ENCODE measurements at regions not wholly inside any gene's neighbourhood (a gene's known extent, or its start where the extent isn't known, plus 50 kb on each side); places are given as distances from the start of the nearest gene placed in this dataset.

DNA sequence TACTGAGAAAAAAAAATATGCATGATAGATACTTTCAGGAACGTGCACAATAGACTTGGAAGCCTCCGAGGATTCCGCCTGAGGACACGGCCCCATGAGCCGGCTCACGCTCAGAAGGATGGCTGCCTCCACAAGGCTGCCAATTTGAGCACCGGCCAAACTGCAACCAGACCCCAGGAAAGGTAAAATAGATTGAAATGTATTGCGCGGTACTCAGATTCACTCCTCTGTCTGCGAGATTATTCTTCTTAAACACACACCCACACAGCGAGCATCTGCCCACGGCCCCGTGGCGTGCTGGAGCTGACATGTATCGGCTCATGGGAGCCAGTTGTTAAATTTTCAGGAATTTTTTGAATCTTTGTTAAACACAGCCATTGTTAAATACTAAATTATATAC is 653.2 kb upstream of the MKI67 start:
- DNase-seq = no peak

DNA sequence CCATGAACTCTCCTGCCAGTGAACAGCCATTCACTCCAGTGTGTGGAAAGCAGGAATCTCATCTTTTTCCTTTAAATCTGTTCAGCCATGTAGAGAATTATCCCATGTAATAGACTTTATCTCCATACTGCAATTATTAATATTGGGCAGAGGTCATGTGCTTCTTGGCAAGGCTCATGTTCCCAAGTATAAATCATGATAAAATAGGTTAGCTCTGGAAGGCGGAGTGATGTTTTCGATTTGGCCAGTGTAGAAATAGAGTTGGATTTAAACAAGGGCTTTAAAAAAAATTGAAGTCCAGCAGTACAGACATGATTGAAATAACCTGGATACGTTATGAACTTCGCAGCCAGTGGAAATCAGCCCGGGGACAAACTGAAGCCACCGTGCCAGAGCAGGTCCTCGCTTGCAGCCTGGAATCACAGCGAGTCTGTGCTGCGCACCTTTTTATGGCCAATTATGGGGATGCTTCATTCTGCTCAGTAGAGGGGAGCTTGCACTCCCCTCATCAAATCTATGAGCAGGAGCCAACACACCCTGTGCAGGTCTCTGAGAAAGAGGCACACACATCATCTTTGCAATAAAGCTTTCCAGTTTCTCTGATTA is 654.0 kb upstream of the MKI67 start:
- no peak for DNase-seq

DNA sequence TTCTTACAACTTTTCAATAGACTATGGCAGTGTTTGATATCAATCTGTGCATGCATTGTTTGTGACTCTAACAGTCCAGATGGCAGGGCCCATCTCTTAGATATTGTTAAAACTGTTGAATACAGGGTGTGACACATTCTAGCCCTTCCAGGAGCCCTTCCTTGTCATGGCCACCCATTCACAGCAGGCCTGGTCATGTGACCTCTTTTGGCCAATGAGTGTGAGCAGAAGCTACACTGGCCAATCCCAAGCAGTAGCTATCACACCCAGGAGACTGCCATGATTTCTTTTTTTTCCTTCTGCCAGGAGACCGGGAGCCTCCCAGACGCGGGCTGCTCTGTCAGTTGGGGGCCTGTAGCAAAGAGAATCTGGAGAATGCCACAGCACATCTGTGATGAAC is 655.4 kb upstream of the MKI67 start:
- no peak for DNase-seq

DNA sequence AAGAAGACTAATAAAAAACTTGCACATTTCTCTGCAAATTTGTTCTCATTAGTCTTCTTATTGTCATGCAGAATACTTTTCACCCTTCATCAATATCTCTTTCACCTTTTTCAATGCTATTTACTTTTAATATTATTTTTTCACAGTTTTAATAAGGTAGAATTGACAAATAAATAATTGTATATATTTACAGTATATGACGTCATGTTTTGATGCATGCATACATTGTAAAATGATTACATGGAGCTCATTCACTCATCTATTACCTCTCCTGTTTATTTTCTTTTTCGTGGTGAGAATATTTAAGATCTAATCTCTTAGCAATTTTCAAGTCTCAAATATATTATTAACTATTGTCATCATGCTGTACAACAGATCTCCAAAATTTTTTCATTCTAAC is 658.2 kb upstream of the MKI67 start:
- DNase-seq = no peak

DNA sequence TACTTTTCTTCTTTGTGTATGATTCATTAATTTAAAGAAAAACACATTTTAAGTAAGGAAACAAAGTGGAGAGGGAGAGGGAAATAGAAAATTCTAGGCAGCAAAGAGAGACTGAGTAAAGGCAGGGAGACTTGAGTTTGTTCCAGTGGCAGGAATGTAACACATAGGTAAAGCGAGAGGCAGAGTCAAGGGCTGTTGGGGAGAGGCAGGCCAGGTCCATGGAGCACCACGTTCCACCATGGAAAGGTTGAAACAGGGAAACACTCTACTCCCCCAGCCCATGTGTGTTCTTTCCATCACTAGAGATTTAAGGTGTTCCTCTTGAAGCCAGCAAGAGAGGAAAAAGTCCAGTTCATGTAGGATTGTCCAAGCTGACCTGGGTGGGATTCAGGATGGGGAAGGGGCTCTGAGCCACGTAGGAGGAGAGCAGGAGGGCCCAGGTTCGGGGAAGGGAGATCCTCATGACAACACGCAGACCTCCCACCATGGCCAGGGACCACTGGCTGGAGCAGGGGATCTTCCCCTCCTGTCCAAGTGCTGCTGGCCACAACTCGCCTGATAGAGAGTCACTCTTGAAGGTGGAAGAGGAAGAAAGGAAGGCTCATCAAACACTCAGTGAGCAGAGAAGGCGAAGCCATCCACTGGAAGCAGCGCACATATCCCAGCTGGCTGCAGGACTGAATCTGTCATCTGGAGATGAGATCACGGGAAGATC is 666.4 kb upstream of the MKI67 start:
- no peak for DNase-seq

DNA sequence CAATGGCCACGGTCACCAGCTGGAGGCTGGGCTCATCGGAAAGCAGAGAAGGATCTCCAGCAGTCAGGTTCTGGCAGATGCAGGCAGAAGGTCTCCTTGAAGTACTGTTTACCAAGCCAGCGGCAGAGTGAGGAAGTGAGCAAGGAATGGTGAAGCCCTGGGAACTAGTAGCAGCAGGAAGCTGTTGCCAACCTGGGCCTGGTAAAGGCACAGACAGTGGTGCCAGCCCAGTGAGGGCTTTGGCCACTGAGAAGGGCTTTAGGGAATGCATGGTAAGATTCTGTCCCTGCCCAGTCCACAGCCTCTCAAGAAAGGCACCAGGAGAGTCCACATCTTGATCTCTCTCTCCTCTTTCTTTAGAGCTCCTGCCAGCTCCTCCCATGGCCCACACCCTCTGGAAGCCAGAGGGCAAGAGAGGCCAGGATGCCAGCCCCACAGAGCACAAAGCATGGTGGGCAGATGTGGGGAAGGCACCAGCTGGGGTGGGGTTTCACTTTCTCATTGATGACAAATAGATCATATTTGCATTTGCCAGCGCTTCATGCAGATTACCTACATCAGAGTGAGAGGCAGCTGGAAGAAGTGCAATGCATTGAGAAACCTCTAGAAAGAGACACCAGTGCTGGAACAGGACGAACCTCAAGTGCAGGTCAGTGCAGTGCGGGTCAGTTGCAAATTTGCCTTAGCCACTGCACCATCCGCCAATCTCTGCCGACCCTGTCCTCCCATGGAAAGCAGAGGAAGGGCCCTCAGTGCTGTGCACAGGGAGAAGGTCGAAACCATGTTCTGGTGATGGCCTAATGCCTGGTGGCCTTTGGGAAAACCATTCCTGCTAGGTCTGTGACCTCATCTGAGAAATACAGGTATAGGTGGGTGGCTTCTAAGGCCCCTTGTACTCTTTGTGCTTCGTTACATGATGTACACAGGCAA is 667.8 kb upstream of the MKI67 start:
- no peak for DNase-seq

DNA sequence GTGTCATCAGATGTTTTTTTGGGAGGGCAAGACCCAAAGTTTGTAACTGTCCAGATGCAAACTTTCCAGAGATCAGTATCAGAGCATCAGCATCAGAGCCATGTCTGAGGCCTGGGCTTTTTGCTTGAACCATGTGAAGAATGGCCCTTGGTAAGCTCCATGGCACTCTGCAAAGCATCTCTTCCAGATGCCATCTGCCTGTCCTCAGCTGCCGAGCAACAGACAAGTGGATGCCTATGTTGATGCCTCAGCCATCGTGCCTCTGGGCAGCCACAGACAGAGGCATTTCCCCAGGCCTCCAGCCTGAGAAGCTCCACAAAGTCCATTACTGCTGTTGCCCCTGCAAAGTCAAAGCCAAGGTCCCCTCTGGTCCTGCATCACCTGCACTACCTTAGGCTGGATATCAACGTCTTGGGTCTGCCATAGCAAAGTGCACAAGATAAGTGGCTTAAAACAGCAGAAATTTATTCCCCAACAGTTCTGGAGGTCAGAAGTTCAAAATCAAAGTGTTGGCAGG is 670.2 kb upstream of the MKI67 start:
- no peak for DNase-seq

DNA sequence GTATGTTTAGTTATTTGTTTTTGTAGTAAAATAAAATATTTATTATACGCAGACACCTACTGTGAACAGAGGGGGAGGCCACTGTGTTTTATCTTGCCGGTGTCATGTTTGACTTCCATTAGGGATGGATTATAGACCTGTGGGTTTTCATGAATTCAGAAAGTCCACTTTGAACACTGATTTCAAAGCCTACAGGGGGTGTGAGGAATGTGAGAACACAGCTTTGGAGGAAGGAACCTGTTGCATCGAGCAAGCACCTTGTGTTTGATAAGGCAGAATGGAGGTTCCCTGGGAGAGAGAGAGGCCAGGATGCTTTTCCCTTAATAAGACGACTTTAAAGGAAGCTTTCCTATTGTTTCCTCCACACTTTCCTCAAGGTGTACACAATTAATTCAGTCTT is 665.0 kb upstream of the MGMT start:
- no peak for DNase-seq

DNA sequence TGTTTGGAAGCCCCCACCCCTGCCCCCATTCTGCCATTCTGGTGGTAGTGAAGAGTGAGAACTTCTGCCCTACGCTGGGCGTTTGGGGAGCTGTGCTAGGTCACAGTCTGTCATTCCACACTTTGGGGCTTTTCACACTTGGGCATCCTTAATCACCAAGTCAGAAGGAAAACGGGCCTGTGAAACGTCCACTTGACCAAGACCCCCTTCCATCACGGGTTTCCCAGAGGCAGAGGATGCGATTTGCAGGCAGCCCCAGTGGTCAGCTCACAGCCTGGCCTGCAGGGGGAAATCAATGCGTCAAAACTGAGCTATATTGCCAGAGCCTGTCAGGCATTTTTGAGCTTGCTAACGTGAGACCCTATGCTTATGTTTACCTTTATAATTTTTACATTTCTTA is 663.3 kb upstream of the MGMT start:
- DNase-seq = no peak

DNA sequence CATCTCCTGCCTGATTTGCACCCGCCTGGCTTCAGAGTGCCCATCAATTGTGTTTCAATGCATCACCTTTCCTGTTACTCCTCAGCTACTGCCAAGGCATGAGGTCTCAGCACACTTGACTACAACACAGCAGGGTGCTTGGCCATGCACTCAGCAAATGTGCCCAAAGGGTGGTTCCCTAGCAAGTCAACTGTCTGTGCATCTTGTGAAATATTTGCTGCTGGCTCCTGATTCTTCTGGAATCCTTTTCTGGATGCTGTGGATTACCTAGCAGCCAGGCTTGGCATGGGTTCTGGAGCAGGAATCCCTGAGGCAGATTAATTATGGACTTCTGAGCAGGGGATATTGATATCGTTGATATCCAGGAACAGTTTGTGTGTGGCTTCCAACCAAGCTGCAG is 662.6 kb upstream of the MGMT start:
- no peak for DNase-seq

DNA sequence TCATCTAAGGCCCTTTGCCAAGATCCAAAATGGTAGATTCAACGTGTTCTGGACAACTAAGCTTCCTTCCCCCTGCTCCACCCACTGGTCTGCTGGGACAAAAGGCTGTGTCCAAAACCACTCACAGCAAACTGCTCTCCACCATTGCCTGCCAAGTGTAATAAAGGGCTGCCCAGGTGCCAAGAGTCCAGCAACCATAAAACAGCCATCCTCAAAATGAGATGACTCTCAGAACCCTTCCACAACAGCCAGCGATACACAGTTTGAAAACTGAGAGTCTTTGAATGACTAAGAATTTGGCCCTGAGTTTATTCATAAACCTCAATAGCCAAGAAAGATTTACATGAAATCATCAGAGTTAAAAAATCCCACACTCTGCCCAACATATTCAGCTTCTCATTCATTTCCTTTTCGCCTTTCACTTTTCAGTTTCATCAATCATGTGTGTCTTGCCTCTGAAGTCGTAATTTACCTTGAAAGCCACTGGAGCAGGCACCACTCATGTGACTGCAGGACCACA is 658.1 kb upstream of the MGMT start:
- no peak for DNase-seq

DNA sequence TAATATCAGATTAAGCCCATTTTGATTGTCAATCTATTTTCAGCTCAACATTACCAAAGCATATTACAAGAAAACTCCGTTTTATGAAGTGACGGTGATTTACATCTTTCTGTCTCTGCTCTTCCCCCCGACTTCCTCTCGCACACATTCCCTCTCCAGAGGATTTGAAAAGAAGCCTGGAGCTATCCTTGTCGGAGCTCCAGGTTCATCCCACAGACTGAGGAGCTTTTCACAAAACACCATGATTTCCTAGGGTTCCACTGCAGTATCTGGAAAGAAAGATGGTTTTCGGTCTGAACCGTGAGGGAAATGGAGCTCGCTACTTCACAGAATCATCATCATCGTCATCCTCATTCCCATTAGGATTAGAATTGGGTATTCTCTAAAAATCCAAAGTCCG is 655.5 kb upstream of the MGMT start:
- DNase-seq = no peak

DNA sequence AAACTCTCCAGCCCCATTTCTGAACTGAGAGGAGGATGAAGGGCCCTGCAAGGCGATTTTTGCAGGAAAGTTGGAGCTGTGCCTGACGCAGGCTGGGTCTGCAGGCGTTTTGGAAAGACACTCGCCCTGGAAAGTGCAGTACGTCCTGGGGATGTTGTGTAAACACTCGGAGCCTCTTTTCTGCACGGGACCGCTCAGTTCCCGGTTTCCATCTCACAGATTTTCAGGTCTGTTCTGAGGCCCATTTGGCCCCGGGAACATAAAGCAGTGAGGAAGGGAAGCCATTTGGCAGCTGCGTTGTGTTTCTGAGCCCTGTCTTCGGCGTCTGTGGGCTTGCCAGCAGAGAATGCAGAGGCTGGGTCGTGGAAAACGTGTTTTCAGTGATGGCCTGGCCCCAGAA is 655.0 kb upstream of the MGMT start:
- no peak for DNase-seq

DNA sequence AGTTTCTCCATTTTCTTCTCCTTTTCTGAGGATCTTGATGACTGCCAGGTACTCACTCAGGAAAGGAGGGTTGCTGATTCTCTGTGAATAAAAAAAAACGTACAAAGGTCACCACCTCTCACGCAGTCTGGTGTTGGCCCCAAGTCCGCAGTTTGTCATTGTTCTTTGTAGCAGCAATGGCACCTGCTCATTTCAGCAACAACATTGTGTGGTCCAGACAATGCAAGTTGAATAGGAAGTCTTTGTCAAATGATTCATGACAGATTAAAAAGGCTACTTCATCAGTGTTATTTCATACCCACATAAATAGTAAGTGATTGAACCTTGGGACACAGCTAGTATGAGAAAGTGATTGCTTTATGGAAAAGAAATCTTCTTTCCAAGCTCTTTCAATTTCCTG is 653.5 kb upstream of the MGMT start:
- no peak for DNase-seq

DNA sequence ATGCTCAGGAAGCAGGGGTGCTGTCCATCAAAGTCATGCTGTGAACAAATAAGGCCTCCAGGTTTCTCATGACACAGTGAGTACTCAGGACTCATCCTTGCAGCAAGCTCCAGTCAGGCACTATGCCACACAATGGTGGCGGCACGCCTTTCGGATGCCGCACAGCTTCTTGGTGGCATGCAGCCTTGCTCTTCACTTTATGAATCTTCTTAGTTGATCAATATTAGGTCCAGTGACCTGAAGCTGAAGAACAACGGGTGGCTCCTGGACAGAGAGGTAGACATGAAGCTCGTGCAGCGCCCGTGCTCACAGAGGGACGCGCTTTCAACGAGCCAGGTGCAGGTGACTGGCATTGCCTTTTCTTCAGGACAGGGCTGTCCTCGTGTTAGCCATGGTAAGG is 653.0 kb upstream of the MGMT start:
- no peak for DNase-seq

DNA sequence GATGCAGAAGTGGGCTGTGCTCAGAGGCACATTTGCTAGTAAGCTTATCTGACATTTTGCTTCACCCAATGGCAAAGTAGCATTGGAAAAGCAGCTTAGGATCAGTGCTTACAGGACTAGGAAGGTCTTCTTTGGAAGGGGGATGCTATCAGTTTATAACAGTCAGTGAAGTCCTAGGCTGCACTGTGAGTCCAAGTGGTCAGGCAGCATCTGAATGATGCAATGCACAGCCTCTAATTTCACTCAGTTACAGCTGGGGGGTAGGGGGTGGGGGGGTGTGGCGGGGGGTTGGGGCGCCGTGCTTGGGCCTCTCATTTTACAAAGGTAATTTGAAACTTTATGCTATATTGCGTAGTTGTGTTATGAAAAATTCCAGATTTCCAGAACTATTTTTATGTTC is 652.3 kb upstream of the MGMT start:
- DNase-seq = no peak

DNA sequence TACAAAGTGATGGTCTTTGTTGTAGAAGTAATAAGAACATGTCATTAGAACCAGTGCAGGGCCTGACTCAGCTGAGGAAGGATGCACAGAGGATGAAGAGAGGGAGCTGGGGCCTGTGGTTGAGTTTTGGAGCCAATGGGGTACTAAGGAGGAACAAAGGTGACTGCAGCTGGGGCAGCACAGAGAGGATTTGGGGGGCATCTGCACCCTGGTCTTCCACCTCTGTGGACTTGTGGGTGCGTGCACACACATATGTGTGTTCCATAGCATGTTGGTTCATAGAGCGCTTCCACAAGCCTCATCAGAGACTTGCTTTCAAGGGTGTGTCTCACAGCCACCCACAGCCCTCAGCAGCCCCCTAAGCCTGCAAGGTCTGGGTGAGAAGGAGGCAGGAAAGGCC is 650.3 kb upstream of the MGMT start:
- no peak for DNase-seq

DNA sequence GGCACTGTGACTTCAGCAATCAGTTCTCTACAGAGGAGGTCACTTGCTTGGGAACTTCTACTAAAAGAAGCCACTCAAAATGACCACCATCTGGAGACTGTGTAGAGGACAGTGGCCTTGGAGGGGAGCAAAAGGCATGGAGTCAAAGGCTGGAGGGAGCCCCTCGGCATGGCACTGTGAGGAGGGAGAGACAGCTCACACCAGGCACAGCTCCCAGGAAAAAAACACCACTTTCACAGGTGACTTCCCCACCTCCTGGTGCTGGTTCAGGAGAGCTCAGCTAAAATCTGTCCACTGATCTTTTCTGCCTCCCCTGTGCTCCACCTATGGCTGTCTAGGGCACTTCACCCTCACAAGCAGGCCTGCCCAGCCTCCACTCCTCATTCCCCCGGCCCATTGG is 649.4 kb upstream of the MGMT start:
- no peak for DNase-seq

DNA sequence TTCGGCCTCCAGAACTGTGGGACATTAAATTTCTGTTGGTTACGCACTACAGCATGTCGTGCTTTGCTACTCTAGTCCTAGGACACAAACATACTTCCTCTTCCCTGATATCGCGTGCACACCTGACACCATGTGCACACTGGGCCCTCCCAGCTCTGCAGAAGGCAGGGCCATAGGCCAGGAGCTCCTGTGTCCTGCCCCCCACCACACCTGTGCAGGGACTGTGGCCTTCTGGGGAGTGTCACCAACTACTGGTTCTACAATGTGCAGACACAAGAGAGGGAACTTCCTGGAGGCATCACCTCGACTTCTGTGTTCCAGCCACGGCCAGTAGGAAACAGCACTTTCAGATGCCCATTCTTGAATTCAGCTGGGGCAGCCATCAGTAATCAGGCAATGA is 646.4 kb upstream of the MGMT start:
- DNase-seq = no peak

DNA sequence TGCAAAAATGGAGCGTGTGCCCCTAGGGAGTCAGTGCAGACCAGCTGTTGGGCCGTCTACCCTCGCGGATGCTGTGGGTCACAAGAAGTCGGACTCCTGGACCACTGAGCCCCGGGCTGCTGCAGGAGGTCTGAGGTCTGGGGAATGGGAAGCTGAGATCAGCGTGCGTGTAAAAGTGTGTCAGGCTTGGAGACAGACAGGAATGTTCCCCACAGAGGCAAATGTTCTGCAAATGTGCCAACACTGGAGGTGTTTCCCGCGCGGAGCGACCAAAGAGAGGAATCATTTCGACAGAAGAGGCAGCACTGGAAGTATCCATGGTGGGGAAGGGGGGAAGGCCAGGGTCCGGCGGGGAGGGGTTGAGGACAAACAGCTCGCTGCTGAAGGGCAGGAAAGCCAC is 643.8 kb upstream of the MGMT start:
- no peak for DNase-seq

DNA sequence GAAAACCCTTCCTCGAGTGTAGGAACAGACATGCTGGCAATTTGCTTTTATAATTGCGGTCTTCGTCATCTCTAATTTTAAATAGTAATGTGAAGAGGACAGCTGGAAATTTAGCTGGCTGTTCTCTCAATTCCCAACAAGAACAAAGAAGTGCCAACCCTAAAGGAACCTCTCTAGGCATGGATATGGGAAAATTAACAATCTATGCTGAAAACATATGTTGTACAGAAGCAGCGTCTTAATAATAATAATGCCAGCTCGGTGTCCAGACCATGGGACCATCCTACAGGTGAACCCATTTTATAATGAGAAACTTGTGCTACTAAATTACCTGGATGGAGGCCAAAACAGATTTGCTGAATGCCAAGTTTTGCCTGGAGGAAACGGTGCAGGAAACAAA is 641.4 kb upstream of the MGMT start:
- no peak for DNase-seq

DNA sequence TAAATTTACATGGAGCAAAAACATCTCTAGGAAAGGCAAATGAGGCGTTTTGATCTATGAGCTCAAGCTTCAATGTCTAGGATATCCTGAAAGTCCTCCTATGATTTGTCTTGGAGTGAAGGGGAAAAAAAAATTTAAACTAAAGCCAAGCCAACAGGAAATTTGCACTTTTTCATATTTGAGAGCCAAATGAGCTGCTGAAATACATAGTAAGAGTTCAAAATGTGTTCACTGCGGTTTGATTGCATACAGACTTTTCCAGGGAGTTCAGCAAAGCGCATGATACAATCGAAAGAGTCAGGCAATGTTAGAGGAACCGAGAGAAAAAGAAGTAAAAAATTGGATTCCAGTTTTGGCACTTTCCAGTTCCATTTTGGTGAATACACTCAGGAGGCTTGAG is 633.4 kb upstream of the MGMT start:
- no peak for DNase-seq

DNA sequence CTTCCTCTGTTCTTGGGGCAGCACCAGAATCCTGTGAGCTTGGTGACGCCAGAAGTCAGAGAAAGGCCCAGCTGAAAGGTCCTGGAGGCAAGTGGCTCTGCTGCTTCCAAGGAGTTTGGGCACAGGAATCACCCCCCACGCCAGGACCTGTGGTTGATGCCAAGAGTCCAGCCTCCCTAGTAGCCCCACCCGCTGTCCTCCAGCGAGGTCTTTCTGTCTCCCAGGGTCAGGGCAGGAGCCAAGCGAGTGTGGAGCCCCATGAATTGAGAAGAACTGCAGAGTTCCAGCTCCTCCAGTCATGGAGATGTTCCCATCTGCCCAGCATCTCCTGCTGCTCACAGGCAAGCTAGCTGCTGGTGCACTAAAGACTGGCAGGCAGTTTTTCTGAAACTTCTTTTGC is 631.7 kb upstream of the MGMT start:
- no peak for DNase-seq

DNA sequence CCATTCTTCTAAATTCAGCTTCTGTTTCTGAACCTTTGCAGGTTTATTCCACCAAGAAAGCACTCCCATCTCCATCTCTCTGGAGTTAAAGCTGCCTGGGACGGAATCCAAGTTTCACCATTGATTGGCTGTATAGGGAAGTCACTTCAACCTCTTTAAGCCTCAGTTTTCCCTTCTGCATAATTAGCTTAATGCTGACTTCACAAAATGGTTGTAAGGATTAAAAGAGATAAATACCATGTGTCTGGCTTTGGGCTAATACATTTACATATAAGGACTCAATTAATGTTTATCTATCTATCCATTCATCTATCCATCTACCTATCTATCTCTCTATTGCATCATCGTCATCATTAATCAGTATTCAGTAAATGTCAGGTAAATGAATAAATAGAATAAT is 629.6 kb upstream of the MGMT start:
- DNase-seq = no peak

Data from stimulated activated CD4-positive, alpha-beta T cell treated with anti-CD3 and anti-CD28 coated beads, Interleukin-4, amount 100 ng/mL, for 24 hours (primary cell).